Gastroesophageal sphincter (tissue), 3 donors: ENCODE measurements at regions not wholly inside any gene's neighbourhood (a gene's known extent, or its start where the extent isn't known, plus 50 kb on each side); places are given as distances from the start of the nearest gene placed in this dataset.

Experiments used
- POLR2A ChIP-seq, 2 donors: fragments of 450-650 bp; IDR thresholded peaks; one replicate each; pipeline ENCODE4 v1.6.1; 2017; ENCODE audit warnings: antibody characterized with exemption in 2 of 2, mild to moderate bottlenecking in 2 of 2, moderate library complexity in 1 of 2
- TF ChIP-seq, protein P1 (sequence below), 4 experiments: fragments of 200-600 bp in 2 of 4; fragments of 450-650 bp in 2 of 4; sonication (generic) in 1 of 4; IDR thresholded peaks; one replicate each; pipeline ENCODE4 v1.5.1; 2017 to 2019; ENCODE audit warnings: antibody characterized with exemption in 4 of 4, mild to moderate bottlenecking in 2 of 4, moderate library complexity in 2 of 4

DNA sequence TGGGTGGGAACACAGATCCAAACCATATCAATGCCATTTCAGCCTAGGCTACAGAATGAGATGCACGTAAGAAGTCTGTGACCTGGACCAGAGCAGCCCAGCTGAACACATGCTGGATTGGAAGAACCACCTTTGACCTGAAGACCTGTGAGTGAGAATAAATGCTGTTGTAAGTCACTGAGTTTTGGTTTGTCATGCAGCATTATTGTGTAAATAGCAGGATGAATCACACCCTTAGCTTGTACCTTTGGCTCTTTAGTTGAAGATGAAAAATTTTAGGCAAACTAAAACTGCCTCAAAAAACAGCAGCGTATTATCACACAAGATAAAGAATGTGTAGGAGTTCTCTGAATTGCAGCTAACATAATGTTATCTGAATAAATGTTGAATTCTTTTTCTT, 199.4 kb upstream of the LRIG3 start:
- TF ChIP-seq, protein P1, sequence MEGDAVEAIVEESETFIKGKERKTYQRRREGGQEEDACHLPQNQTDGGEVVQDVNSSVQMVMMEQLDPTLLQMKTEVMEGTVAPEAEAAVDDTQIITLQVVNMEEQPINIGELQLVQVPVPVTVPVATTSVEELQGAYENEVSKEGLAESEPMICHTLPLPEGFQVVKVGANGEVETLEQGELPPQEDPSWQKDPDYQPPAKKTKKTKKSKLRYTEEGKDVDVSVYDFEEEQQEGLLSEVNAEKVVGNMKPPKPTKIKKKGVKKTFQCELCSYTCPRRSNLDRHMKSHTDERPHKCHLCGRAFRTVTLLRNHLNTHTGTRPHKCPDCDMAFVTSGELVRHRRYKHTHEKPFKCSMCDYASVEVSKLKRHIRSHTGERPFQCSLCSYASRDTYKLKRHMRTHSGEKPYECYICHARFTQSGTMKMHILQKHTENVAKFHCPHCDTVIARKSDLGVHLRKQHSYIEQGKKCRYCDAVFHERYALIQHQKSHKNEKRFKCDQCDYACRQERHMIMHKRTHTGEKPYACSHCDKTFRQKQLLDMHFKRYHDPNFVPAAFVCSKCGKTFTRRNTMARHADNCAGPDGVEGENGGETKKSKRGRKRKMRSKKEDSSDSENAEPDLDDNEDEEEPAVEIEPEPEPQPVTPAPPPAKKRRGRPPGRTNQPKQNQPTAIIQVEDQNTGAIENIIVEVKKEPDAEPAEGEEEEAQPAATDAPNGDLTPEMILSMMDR (IDR thresholded peaks at IDR 0.05) = no peak
- TF ChIP-seq POLR2A (IDR thresholded peaks at IDR 0.05) = no peak
